ENCODE measurements at regions not wholly inside any gene's neighbourhood (a gene's known extent, or its start where the extent isn't known, plus 50 kb on each side); places are given as distances from the start of the nearest gene placed in this dataset.

DNA sequence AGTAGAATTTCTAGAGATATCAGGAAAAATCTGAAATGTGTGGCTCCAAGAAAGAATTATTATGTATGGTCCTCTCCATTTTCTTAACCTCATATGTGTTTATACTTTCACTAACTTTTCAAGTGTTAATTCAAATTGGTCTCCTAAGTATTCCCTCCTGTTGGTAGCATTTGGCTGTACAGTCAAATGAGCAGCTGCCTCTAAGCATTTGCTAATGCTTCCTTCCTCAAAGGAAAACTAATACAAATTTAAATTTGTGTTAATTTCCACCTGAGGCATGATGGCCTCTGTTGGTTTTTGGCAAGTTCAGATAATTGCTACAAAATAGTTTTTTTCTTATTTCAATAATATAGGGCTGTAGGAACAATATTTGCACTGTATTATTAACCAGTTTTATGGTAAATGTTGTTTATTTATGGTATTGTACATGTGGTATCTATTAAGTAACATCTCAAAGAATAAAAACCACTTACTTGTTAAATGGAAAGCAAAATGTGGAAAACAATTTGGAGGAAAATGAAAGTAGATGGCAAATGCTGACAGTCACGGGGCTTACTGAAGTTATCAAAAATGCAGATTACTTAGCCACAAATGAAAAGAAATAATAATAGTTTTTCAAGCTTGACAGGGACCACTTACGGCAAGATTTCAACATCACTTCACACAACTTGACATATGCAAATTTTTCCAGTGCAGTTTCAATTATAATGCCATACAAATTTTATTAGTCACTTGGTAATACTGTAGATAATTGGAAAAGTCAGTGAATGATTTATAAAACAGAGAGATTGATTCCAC, 299.3 kb upstream of the MEOX2 start:
- in situ Hi-C loops (cut with HindIII; ENCODE audit: low sequenced_read_pairs): no loop called here
- no peak overlapping the region for H3K4me3 ChIP-seq (ENCODE audit: low read depth, low read length)
- TF ChIP-seq, protein P1, sequence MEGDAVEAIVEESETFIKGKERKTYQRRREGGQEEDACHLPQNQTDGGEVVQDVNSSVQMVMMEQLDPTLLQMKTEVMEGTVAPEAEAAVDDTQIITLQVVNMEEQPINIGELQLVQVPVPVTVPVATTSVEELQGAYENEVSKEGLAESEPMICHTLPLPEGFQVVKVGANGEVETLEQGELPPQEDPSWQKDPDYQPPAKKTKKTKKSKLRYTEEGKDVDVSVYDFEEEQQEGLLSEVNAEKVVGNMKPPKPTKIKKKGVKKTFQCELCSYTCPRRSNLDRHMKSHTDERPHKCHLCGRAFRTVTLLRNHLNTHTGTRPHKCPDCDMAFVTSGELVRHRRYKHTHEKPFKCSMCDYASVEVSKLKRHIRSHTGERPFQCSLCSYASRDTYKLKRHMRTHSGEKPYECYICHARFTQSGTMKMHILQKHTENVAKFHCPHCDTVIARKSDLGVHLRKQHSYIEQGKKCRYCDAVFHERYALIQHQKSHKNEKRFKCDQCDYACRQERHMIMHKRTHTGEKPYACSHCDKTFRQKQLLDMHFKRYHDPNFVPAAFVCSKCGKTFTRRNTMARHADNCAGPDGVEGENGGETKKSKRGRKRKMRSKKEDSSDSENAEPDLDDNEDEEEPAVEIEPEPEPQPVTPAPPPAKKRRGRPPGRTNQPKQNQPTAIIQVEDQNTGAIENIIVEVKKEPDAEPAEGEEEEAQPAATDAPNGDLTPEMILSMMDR (IDR thresholded peaks at IDR 0.05; ENCODE audit: low read depth, low read length, missing control alignments): no peak
- DNase-seq (ENCODE audit: low read depth): no peak

DNA sequence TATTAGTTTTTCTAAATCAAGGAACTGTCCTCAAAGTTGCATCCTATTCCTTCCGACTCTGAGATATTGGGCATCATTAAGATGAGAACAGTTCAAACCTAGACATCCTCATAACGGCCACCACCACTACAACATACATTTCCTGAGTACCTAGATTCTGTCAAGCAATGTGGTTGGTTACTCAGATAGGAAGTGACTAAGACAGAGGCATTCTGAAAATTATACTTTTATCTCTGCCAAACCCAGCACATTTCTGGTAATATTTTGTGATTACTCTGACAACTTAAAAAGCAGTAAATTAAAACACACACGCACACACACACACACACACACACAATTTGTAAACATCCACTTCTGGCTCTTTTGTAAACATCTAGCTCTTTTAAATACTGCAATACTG, 291.2 kb upstream of the MEOX2 start:
- in situ Hi-C loops (cut with HindIII; ENCODE audit: low sequenced_read_pairs): no loop called here
- TF ChIP-seq, protein P1 (IDR thresholded peaks at IDR 0.05; ENCODE audit: low read depth, low read length, missing control alignments): no peak
- DNase-seq (ENCODE audit: low read depth): no peak
- H3K4me3 ChIP-seq (ENCODE audit: low read depth, low read length): no peak overlapping the region

DNA sequence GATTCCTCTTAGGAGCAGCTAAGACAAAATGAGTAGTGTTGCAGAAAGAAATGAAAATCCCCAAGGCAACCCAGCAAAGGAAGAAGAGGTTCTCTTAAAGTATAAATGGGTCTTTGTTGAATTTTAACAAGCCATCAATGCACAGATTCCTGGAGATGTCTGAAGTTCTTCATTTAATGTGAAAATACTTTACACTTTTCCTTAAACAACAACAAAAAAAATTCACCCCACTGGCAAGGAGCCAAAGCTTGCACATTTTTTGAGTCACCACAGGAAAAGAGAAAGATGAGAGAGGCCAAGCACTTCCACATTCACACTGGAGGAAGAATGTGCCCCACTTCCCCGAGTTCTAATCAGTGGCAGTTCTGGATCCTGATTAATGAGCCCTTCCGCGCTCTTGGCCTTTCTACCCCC, 286.4 kb upstream of the MEOX2 start:
- DNase-seq (ENCODE audit: low read depth): no peak
- H3K4me3 ChIP-seq (ENCODE audit: low read depth, low read length): no peak overlapping the region
- TF ChIP-seq, protein P1 (IDR thresholded peaks at IDR 0.05; ENCODE audit: low read depth, low read length, missing control alignments): no peak
- in situ Hi-C loops (cut with HindIII; ENCODE audit: low sequenced_read_pairs): no loop called here

DNA sequence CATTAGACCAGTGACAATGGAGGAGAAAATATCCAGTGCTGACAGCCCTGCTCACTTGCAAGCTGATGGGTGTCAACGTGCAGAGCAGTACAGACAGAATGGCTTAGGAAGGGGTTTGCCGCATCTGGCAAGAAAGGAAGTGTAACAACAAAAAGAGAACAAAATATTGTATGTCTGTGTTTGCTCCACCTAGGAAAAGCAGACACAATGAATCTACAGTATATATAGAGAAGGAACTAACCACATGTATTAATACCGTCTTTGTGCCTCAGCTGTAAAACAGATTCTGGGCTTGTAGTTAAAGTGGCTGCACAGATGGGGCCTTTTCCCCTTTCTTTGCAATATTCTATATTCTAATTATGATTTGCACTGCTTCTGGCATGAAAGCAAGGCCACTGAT, 281.1 kb upstream of the MEOX2 start:
- TF ChIP-seq, protein P1 (IDR thresholded peaks at IDR 0.05; ENCODE audit: low read depth, low read length, missing control alignments): no peak
- in situ Hi-C loops (cut with HindIII; ENCODE audit: low sequenced_read_pairs): no loop called here
- H3K4me3 ChIP-seq (ENCODE audit: low read depth, low read length): no peak overlapping the region
- no peak for DNase-seq (ENCODE audit: low read depth)

DNA sequence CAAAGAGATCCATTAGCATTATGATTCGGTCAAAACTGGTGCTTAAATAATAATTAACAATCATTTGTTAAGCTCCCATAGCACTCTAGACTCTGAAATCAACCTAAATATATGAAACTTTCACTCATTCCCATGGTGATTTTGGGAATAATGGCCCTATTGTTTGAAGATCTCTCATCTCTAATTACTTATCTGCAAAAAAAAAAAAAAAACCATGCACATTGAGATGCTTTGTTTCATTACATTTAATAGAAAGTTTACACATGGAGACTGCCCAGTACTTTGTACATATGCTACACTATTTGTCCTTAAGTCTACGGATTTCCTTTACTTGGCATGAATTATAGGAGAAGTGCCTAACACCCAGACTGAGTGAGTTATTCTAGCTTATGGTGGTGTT, 280.6 kb upstream of the MEOX2 start:
- H3K4me3 ChIP-seq (ENCODE audit: low read depth, low read length): no peak overlapping the region
- DNase-seq (ENCODE audit: low read depth): no peak
- TF ChIP-seq, protein P1 (IDR thresholded peaks at IDR 0.05; ENCODE audit: low read depth, low read length, missing control alignments): no peak
- in situ Hi-C loops (cut with HindIII; ENCODE audit: low sequenced_read_pairs): no loop called here

DNA sequence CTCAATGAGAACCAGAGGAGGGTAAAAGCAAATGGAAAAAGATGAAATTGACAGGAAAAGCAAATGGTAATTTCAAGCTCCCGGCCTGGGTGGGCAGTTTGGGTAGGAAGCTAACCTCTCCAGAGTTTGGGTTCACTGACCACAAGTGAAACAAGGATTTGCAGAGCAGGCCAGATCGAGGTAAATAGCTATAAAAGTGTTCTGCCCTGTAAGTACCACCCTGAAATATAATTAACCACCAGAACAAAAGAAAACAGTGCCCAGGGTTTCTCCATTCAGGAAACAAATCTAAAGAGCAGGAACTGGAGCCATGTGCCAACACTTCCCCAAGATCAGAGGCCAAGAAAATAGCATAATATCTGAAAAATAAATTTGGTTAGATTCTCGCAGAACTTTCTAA, 276.7 kb upstream of the MEOX2 start:
- TF ChIP-seq, protein P1 (IDR thresholded peaks at IDR 0.05; ENCODE audit: low read depth, low read length, missing control alignments): no peak
- in situ Hi-C loops (cut with HindIII; ENCODE audit: low sequenced_read_pairs): no loop called here
- H3K4me3 ChIP-seq (ENCODE audit: low read depth, low read length): no peak overlapping the region
- no peak for DNase-seq (ENCODE audit: low read depth)

All from astrocyte of the cerebellum (primary cell).